ENCODE measurements at regions not wholly inside any gene's neighbourhood (a gene's known extent, or its start where the extent isn't known, plus 50 kb on each side); places are given as distances from the start of the nearest gene placed in this dataset.

- no peaks in the 10 kb centered on the region for H3K9me3 ChIP-seq (ENCODE audit: control insufficient read depth in 3 of 3, low read length in 3 of 3)
- no peaks in the 10 kb centered on the region for H3K36me3 ChIP-seq (ENCODE audit: control insufficient read depth in 3 of 3, insufficient read depth in 3 of 3, low read length in 3 of 3)
- no peaks in the 10 kb centered on the region for H3K27me3 ChIP-seq (ENCODE audit: control insufficient read depth in 3 of 3, insufficient read depth in 3 of 3, low read length in 3 of 3)
- no peaks in the 10 kb centered on the region for H3K4me1 ChIP-seq (ENCODE audit: control insufficient read depth in 3 of 3, insufficient read depth in 3 of 3, low read length in 3 of 3)
- no peak overlapping the region for H3K9ac ChIP-seq (ENCODE audit: low read depth in 1 of 3, low read length in 3 of 3)
- no peak overlapping the region for H3K27ac ChIP-seq (ENCODE audit: low read depth, low read length)
- H3K4me3 ChIP-seq (ENCODE audit: low read length in 3 of 3) = no peak overlapping the region
Observed at GRCh38 chr14:26867171-26867757, 269.4 kb upstream of the NOVA1 start.

DNA sequence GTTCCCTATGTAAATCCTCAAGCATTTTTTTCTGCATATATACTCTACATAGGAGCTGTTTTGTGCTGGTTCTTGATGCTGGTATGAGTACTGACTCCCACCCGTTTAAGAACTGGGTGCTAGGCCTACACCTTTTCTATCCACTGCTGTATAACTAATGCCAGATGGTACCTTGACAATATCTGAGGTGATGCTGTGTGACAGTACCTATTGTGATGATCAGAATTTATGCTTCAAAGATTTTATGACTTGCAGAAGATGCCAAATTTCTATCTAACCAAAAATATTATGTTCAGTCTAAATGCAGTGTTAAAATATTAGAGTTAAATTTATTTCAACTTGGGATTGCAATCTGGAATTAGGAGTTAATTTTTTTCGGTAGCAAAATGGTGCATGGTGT is 272.3 kb upstream of the NOVA1 start:
- Histone ChIP-seq H3K9ac (ENCODE audit: low read depth in 1 of 3, low read length in 3 of 3) (no peak overlapping the region), H3K4me1 (ENCODE audit: control insufficient read depth in 3 of 3, insufficient read depth in 3 of 3, low read length in 3 of 3) (peaks cover 0 to 3% (median 0%) of the 10 kb centered on the region in 3 donors), H3K27ac (ENCODE audit: low read depth, low read length) (no peak overlapping the region), H3K9me3 (ENCODE audit: control insufficient read depth in 3 of 3, low read length in 3 of 3) (no peaks in the 10 kb centered on the region), H3K4me3 (ENCODE audit: low read length in 3 of 3) (no peak overlapping the region), H3K36me3 (ENCODE audit: control insufficient read depth in 3 of 3, insufficient read depth in 3 of 3, low read length in 3 of 3) (no peaks in the 10 kb centered on the region), H3K27me3 (ENCODE audit: control insufficient read depth in 3 of 3, insufficient read depth in 3 of 3, low read length in 3 of 3) (no peaks in the 10 kb centered on the region)

GRCh38 chr14:26870722-26871617 is 273.1 kb upstream of the NOVA1 start:
- no peak overlapping the region for H3K27ac ChIP-seq (ENCODE audit: low read depth, low read length)
- no peak overlapping the region for H3K4me3 ChIP-seq (ENCODE audit: low read length in 3 of 3)
- H3K9ac ChIP-seq (ENCODE audit: low read depth in 1 of 3, low read length in 3 of 3) = no peak overlapping the region
- H3K27me3 ChIP-seq (ENCODE audit: control insufficient read depth in 3 of 3, insufficient read depth in 3 of 3, low read length in 3 of 3) = no peaks in the 10 kb centered on the region
- H3K9me3 ChIP-seq (ENCODE audit: control insufficient read depth in 3 of 3, low read length in 3 of 3) = no peaks in the 10 kb centered on the region
- H3K4me1 ChIP-seq (ENCODE audit: control insufficient read depth in 3 of 3, insufficient read depth in 3 of 3, low read length in 3 of 3) = peaks cover 0 to 3% (median 0%) of the 10 kb centered on the region in 3 donors
- H3K36me3 ChIP-seq (ENCODE audit: control insufficient read depth in 3 of 3, insufficient read depth in 3 of 3, low read length in 3 of 3) = no peaks in the 10 kb centered on the region

- Histone ChIP-seq H3K36me3 (ENCODE audit: control insufficient read depth in 3 of 3, insufficient read depth in 3 of 3, low read length in 3 of 3) (no peaks in the 10 kb centered on the region), H3K9ac (ENCODE audit: low read depth in 1 of 3, low read length in 3 of 3) (no peak overlapping the region), H3K9me3 (ENCODE audit: control insufficient read depth in 3 of 3, low read length in 3 of 3) (no peaks in the 10 kb centered on the region), H3K27ac (ENCODE audit: low read depth, low read length) (no peak overlapping the region), H3K27me3 (ENCODE audit: control insufficient read depth in 3 of 3, insufficient read depth in 3 of 3, low read length in 3 of 3) (no peaks in the 10 kb centered on the region), H3K4me3 (ENCODE audit: low read length in 3 of 3) (no peak overlapping the region), H3K4me1 (ENCODE audit: control insufficient read depth in 3 of 3, insufficient read depth in 3 of 3, low read length in 3 of 3) (peaks cover 0 to 3% (median 0%) of the 10 kb centered on the region in 3 donors)
Observed at GRCh38 chr14:26872515-26873361, 274.9 kb upstream of the NOVA1 start.

GRCh38 chr14:26873362-26873960 is 275.6 kb upstream of the NOVA1 start:
- Histone ChIP-seq H3K9ac (ENCODE audit: low read depth in 1 of 3, low read length in 3 of 3) (no peak overlapping the region), H3K27ac (ENCODE audit: low read depth, low read length) (no peak overlapping the region), H3K4me1 (ENCODE audit: control insufficient read depth in 3 of 3, insufficient read depth in 3 of 3, low read length in 3 of 3) (peaks cover 0 to 3% (median 0%) of the 10 kb centered on the region in 3 donors), H3K9me3 (ENCODE audit: control insufficient read depth in 3 of 3, low read length in 3 of 3) (no peaks in the 10 kb centered on the region), H3K27me3 (ENCODE audit: control insufficient read depth in 3 of 3, insufficient read depth in 3 of 3, low read length in 3 of 3) (no peaks in the 10 kb centered on the region), H3K4me3 (ENCODE audit: low read length in 3 of 3) (no peak overlapping the region), H3K36me3 (ENCODE audit: control insufficient read depth in 3 of 3, insufficient read depth in 3 of 3, low read length in 3 of 3) (no peaks in the 10 kb centered on the region)

DNA sequence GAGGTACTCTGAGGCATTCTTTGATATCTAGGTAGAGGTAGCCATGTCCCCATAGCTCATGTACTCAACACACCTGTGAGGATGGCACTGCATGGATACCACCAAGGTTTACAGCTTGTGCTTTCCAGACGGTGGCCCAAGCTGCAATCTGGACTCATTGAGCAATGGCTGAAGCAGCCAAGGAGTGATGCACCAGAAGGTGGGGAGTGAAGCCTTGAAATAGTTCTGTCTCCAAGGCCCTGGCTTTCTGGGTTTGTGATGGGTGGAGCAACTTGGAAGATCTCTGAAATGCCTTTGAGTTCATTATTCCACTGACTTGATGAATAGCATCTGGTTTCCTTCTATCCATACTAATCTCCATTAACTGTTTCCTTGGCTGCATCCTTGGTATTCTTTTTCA is 290.0 kb upstream of the NOVA1 start:
- Histone ChIP-seq H3K4me1 (ENCODE audit: control insufficient read depth in 3 of 3, insufficient read depth in 3 of 3, low read length in 3 of 3) (no peaks in the 10 kb centered on the region), H3K36me3 (ENCODE audit: control insufficient read depth in 3 of 3, insufficient read depth in 3 of 3, low read length in 3 of 3) (no peaks in the 10 kb centered on the region), H3K27ac (ENCODE audit: low read depth, low read length) (no peak overlapping the region), H3K9ac (ENCODE audit: low read depth in 1 of 3, low read length in 3 of 3) (no peak overlapping the region), H3K9me3 (ENCODE audit: control insufficient read depth in 3 of 3, low read length in 3 of 3) (no peaks in the 10 kb centered on the region), H3K4me3 (ENCODE audit: low read length in 3 of 3) (no peak overlapping the region), H3K27me3 (ENCODE audit: control insufficient read depth in 3 of 3, insufficient read depth in 3 of 3, low read length in 3 of 3) (no peaks in the 10 kb centered on the region)

GRCh38 chr14:26888592-26888991 is 290.8 kb upstream of the NOVA1 start:
- H3K9me3 ChIP-seq (ENCODE audit: control insufficient read depth in 3 of 3, low read length in 3 of 3) = no peaks in the 10 kb centered on the region
- H3K4me1 ChIP-seq (ENCODE audit: control insufficient read depth in 3 of 3, insufficient read depth in 3 of 3, low read length in 3 of 3) = no peaks in the 10 kb centered on the region
- no peak overlapping the region for H3K27ac ChIP-seq (ENCODE audit: low read depth, low read length)
- no peaks in the 10 kb centered on the region for H3K36me3 ChIP-seq (ENCODE audit: control insufficient read depth in 3 of 3, insufficient read depth in 3 of 3, low read length in 3 of 3)
- no peak overlapping the region for H3K4me3 ChIP-seq (ENCODE audit: low read length in 3 of 3)
- H3K27me3 ChIP-seq (ENCODE audit: control insufficient read depth in 3 of 3, insufficient read depth in 3 of 3, low read length in 3 of 3) = no peaks in the 10 kb centered on the region
- no peak overlapping the region for H3K9ac ChIP-seq (ENCODE audit: low read depth in 1 of 3, low read length in 3 of 3)

DNA sequence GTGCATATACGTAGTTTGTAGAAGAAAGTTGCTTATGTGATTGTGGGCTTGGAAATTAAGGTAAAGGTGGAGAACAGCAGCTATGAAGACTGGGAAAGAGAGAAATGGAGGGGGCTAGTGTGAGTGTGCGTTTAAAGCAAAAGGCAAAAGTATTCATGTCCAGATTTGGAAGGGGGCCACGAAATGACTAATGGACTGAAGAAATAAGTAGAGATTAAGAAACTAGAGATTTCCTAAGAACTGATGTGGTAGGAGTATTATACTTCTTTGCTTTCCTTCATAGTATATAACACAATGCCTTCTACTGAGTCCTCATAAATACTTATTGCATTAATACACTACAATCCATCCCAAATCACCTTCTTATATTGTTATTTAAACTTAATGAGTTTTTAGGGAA is 298.6 kb upstream of the NOVA1 start:
- no peak overlapping the region for H3K9ac ChIP-seq (ENCODE audit: low read depth in 1 of 3, low read length in 3 of 3)
- H3K27ac ChIP-seq (ENCODE audit: low read depth, low read length) = no peak overlapping the region
- H3K27me3 ChIP-seq (ENCODE audit: control insufficient read depth in 3 of 3, insufficient read depth in 3 of 3, low read length in 3 of 3) = no peaks in the 10 kb centered on the region
- H3K4me1 ChIP-seq (ENCODE audit: control insufficient read depth in 3 of 3, insufficient read depth in 3 of 3, low read length in 3 of 3) = no peaks in the 10 kb centered on the region
- no peaks in the 10 kb centered on the region for H3K36me3 ChIP-seq (ENCODE audit: control insufficient read depth in 3 of 3, insufficient read depth in 3 of 3, low read length in 3 of 3)
- H3K9me3 ChIP-seq (ENCODE audit: control insufficient read depth in 3 of 3, low read length in 3 of 3) = peaks cover 0 to 3% (median 0%) of the 10 kb centered on the region in 3 donors
- H3K4me3 ChIP-seq (ENCODE audit: low read length in 3 of 3) = no peak overlapping the region

GRCh38 chr14:26897196-26897595 is 299.4 kb upstream of the NOVA1 start:
- Histone ChIP-seq H3K4me1 (ENCODE audit: control insufficient read depth in 3 of 3, insufficient read depth in 3 of 3, low read length in 3 of 3) (no peaks in the 10 kb centered on the region), H3K4me3 (ENCODE audit: low read length in 3 of 3) (no peak overlapping the region), H3K27ac (ENCODE audit: low read depth, low read length) (no peak overlapping the region), H3K36me3 (ENCODE audit: control insufficient read depth in 3 of 3, insufficient read depth in 3 of 3, low read length in 3 of 3) (no peaks in the 10 kb centered on the region), H3K27me3 (ENCODE audit: control insufficient read depth in 3 of 3, insufficient read depth in 3 of 3, low read length in 3 of 3) (no peaks in the 10 kb centered on the region), H3K9ac (ENCODE audit: low read depth in 1 of 3, low read length in 3 of 3) (no peak overlapping the region), H3K9me3 (ENCODE audit: control insufficient read depth in 3 of 3, low read length in 3 of 3) (peaks cover 0 to 3% (median 0%) of the 10 kb centered on the region in 3 donors)

Measured in skeletal muscle tissue (tissue), 3 donors.